Retina (tissue), 1 donor: ENCODE measurements at regions not wholly inside any gene's neighbourhood (a gene's known extent, or its start where the extent isn't known, plus 50 kb on each side); places are given as distances from the start of the nearest gene placed in this dataset.
A peak's percentile ranks its signal among the peaks of the same experiment; 100 is the strongest.

Experiments
- DNase-seq: peaks from one replicate; pipeline ENCODE4 v3.0.0-alpha.2; 2016

DNA sequence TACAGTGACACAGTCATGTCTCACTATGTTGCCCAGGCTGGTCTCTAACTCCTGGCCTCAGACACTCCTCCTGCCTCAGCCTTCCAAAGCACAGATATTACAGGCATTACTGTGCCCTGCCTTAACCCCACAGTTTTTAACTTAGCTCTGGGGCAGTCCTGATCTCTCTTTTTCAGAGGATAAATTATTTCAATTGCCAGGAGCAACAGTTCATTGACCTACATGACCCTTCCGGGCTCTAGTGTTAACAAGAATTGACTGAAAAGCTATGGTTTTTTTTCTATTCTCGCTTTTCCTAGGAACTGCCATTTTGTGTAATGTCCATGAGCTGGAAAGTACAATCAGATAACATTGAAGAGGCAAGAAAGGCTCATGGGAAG, 92.8 kb downstream of the HNRNPLL start:
- DNase-seq = no peak

DNA sequence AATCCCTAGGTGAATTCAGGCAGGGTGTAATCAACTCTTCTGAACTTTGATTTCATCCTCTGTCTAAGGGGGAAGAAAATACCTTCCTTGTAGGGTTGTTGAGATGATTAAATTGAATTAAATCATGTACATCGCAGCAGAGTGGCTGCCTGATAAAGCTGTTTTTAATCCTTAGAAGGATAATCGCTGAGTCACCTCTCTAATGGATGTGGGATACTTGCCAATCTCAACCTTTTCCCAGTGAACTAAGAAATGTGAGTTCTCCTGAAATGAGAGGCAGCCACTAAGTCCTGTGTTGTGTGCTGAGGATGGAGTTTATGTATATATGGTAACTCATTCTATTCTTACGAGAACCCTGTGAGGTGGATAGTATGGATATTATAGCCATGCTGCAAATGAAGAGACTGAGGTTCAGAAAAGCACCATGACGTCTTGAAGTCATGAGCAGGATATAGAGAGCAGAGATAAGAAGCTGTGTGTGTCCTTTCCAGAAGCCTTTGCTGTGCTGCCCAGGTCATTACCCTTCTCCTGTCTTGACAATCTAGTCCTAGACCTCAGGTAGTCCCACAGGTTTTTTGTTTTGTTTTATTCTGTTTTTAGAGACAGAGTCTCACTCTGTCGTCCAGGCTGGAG, 93.3 kb downstream of the HNRNPLL start:
- DNase-seq = no peak

DNA sequence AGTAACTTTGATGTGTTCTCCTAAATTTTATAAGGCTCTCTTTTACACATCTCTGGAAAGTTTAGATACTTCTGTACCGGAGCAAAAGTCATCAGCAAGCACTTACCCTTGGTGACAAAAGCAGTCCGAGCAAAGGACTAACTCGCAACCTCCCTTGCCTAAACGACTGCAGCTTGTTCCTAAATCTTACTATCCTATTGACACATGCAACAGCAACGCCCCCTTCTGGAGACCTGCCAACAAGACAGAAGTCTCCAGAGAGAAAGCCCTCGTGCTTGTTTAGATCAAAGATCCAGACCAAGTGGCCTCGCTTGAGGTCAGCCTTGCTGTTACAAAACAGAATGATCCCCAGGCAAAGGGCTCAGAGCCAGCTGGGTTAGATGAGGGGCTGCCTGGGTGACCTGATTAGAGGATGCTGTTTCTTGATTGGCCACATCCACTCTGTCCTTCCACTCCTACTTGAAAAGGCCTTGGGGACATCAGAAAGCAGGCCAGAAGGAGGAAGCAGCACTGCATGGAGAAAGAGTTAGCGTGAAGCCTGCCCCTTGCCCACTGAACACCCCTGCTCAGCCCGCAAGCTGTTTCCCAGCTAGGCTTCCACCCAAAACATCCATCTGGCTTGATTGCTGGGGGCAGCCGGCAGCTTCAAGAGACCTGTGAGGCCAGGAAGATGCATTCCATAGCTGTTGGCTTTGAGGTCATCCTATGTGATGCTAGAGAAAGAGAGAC, 94.3 kb downstream of the HNRNPLL start:
- peak; percentile 86 for DNase-seq

DNA sequence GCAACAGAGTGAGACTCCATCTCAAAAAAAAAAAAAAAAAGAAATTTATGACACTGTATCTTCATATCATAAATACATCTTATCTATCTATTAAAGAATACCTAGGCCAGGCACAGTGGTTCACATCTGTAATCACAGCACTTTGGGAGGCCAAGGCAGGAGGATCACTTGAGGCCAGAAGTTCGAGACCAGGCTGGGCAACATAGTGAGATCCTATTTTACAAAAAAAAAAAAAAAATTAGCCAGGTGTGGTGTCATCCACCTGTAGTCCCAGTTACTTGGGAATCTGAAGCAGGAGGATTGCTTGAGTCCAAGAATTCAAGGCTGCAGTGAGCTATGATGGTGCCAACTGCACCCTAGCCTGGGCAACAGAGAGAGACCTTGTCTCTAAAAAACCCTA, 95.0 kb downstream of the HNRNPLL start:
- DNase-seq = no peak

DNA sequence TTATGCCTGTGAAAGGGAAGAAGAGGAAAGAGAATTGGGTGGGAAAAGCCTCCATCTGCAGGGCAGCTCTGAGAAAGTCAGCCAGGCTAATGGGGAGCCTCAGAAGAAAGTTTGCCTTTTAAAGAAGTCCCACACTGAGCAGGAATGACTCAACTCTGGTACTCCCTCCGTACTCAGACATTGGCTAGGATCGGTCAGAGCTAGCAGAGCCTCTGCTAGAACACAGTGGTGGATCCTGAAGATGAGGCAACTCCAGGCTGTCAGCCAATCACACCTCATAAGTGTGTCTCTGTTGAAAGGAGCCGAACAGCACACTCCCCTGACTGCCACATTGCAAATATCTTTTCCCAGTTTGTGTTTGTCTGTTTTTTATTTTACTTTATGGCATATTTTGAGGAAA, 96.9 kb downstream of the HNRNPLL start:
- DNase-seq = no peak

DNA sequence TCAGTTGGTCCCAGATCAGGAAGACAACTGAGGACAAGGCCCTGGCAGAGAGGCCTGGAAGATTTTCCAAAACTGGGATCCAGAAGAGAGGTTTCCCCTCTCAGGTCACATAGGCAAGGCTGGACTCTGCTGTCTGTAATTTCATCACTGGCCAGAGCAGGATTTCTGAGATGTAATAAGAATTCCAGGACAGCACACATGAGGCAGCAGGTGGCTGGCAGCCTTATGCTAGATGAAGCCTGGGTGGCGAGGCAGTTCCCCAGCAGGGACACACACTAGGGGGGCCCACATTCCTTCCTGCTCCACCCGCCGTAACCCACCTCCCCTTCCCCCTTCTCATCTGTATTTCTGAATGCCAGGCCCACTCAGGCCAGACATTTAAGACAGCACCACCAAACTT, 98.6 kb downstream of the HNRNPLL start:
- no peak for DNase-seq

GRCh38 chr2:38502107-38502506, 100.6 kb downstream of the HNRNPLL start:
- DNase-seq = no peak

- DNase-seq = no peak
Observed at GRCh38 chr2:38500283-38500634, 102.5 kb downstream of the HNRNPLL start.

GRCh38 chr2:38499548-38500282, 103.0 kb downstream of the HNRNPLL start:
- no peak for DNase-seq

- peak; percentile 66 for DNase-seq
Observed at GRCh38 chr2:38498045-38498481, 104.7 kb downstream of the HNRNPLL start.

DNA sequence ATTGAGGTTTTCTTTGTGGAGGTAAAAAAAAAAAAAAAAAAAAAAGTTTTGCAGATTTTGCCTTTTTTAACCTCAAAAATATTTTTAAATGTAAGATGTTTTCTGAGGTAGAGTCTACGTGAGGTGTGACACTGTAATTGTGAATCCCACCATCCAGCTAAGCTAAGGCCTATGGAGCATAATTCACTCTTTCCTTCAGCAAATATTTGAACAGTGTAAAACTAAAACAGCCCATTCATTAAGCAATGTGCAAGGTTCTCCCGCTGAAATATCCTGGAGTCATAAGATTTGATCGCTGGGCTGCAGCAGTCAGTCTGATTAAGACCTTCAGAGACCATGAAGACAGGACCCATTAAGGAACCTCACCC, 105.1 kb downstream of the HNRNPLL start:
- no peak for DNase-seq

GRCh38 chr2:38496927-38497669, 105.6 kb downstream of the HNRNPLL start:
- DNase-seq = peak; percentile 43

DNA sequence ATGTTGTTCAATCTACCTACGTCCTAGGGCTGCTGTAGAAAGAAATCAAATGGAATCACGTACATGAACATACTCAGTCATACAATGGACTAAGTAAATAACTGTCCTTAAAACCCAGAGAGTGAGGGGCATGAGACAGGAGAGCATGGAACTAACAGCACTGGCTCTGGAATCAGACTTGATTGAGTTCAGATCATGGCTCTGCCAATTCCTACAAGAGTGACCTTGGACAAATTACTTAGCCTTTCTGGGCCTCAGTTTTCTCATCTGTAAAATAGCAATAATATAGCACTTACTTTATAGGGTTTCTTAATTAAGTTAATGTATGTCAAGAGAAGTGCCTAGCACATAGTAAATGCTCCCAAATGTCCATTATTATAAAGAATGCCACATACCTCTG, 106.8 kb downstream of the HNRNPLL start:
- DNase-seq = no peak

DNA sequence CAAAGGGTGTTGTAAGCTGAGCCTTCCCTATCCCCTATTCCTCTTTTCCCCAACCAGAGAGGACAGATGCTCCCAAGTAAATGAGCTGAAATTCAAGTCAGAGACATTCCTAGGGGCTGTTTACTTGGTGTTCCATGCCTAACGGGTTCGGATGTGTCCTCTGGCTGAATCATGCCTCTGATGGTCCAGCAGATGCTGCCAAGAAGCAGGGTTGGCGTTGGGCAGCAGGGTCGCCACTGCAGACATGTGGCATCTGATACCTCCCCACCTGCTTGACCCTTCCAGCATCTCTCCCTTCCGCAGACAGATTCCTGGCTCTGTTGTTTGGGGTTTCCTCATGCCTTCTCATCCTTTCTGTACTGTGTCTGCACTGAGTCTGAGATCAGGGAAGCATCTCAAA, 108.3 kb downstream of the HNRNPLL start:
- no peak for DNase-seq

GRCh38 chr2:38492042-38492615, 110.6 kb downstream of the HNRNPLL start:
- no peak for DNase-seq

- DNase-seq = no peak
Observed at GRCh38 chr2:38491436-38491835, 111.3 kb downstream of the HNRNPLL start.

- no peak for DNase-seq
Observed at GRCh38 chr2:38489846-38490245, 112.8 kb upstream of the ATL2 start.

DNA sequence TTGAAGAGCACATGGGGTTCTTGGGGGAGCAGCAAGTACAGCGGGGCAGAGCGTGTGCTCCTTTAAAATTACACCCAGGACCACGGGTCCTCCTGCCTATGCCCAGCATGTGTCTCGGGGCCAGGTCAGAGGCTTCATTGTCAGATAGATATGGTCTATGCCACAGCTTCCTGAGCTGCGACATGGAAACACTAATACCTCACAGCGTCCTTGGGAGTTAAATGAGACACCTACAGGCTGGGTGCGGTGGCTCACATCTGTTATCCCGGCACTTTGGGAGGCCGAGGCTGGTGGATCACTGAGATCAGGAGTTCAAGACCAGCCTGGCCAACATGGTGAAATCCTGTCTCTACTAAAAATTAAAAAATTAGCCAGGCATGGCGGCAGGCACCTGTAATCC, 110.8 kb upstream of the ATL2 start:
- DNase-seq = no peak

DNA sequence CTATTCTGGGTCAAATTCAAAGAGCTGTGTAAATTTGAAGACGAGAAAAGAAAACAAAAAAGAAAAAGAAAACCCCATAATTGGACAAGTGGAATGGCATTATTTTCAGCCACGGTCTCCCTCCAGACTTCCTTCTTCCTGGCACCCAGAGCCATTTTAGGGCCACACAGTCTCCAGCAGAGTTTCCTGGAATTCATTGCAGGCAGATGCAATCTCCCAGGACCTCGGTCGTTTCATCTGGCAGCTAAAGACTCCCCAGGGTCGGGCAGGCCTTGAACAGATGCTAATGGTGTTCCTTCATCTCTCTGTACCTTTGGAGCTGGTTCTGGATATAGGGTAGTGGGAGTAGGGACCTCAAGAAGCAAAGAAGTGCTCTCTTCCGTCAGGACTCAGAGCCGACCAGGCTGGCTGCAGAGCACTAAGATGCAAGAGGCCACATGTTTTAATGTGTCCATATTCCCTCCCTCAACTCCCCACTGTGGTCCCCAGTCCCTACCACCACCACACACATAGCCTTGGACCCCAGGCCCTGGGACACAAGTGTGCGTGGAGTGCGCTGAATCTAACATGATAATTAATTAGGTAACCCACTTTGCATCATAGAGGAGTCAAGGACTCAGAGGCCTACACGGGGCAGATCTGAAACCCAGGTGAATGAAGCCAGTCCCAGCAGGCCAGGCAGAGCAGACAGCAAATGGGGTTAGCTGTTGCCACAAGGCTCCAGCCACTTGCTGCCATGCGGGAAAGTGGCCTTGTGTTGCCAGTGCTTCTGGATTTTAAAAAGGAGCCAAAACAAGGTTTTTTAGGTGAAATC, 109.3 kb upstream of the ATL2 start:
- DNase-seq = no peak

- DNase-seq = no peak
Observed at GRCh38 chr2:38485734-38486133, 108.7 kb upstream of the ATL2 start.

DNA sequence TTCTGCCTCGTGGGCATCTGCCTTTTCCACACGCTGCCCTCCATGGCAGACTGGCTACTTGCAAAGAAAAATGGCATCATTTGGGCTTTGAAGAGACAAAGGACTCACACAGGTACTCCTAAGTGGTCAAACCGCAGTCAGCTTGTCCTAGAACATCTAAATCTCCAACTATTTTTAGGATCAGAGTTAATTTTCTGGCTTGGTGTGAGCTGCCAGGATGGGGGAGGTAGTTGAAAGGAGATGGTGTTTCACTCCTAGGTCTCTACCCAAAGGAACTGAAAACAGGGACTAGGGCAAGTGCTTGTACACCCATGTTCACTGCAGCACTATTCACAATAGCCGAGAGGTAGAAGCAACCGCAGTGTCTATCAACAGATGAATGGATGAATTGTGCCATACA, 107.9 kb upstream of the ATL2 start:
- DNase-seq = no peak

GRCh38 chr2:38483776-38484501, 106.9 kb upstream of the ATL2 start:
- DNase-seq = no peak
